ENCODE measurements at regions not wholly inside any gene's neighbourhood (a gene's known extent, or its start where the extent isn't known, plus 50 kb on each side); places are given as distances from the start of the nearest gene placed in this dataset.
"Not testable (repeated sequence)": the region's sequence is repeated elsewhere in the genome, so short reads cannot be mapped to it uniquely, and the experiment has no call there.

DNA sequence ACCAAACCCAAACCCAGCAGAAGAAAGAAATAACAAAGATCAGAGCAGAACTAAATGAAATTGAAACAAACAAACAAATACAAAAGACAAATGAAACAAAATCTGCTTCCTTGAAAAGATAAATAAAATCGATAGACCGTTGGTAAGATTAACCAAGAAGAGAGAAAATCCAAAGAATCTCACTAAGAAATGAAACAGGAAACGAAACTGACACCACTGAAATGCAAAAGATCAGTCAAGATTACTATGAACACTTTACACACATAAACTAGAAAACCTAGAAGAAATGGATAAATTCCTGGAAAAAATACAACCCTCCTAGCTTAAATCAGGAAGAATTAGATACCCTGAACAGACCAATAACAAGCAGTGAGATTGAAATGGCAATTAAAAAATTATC lies 252.1 kb upstream of the SGK1 start:
- TF ChIP-seq EZH2 (IDR thresholded peaks at IDR 0.05; ENCODE audit: borderline replicate concordance, low read depth, low read length, severe bottlenecking); GATA2 (IDR thresholded peaks at IDR 0.05; ENCODE audit: insufficient read depth, insufficient read length, low read depth, low read length); JUN (IDR thresholded peaks at IDR 0.05; ENCODE audit: borderline replicate concordance, insufficient read depth, insufficient read length, low read depth): not testable (repeated sequence)
- TF ChIP-seq, protein P1, sequence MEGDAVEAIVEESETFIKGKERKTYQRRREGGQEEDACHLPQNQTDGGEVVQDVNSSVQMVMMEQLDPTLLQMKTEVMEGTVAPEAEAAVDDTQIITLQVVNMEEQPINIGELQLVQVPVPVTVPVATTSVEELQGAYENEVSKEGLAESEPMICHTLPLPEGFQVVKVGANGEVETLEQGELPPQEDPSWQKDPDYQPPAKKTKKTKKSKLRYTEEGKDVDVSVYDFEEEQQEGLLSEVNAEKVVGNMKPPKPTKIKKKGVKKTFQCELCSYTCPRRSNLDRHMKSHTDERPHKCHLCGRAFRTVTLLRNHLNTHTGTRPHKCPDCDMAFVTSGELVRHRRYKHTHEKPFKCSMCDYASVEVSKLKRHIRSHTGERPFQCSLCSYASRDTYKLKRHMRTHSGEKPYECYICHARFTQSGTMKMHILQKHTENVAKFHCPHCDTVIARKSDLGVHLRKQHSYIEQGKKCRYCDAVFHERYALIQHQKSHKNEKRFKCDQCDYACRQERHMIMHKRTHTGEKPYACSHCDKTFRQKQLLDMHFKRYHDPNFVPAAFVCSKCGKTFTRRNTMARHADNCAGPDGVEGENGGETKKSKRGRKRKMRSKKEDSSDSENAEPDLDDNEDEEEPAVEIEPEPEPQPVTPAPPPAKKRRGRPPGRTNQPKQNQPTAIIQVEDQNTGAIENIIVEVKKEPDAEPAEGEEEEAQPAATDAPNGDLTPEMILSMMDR (IDR thresholded peaks at IDR 0.05; ENCODE audit: extremely low read depth in 1 of 2, insufficient read depth in 1 of 2, low read depth in 1 of 2, low read length in 2 of 2), result not testable (repeated sequence)

Measured in endothelial cell of umbilical vein (primary cell).